ENCODE measurements at regions not wholly inside any gene's neighbourhood (a gene's known extent, or its start where the extent isn't known, plus 50 kb on each side); places are given as distances from the start of the nearest gene placed in this dataset.
"Not testable (repeated sequence)": the region's sequence is repeated elsewhere in the genome, so short reads cannot be mapped to it uniquely, and the experiment has no call there.

DNA sequence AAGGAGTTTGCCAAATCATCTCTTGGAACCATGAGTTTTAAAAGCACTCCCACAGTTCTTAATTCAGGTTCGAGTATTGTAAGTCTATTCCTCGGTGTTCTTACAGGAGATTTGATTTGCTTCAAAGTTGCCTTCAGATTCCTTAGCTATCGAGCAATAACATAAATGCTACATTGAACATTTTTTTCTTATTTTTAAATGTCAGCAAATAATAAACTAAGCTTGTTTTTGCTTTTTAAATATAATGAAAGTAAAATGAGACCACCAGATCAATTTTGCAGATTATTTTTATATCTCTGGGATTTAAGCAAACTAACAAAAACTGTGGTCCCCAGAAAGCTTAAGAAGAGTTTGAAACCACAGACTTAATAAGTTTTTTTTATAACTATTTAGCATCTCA is 195.5 kb downstream of the LNPK start:
- Histone ChIP-seq H3K27me3 (ENCODE audit: control insufficient read depth in 3 of 3, insufficient read depth in 3 of 3, low read length in 3 of 3) (peaks cover 0 to 1% (median 0%) of the 10 kb centered on the region in 3 donors), H3K9me3 (ENCODE audit: control insufficient read depth in 2 of 2, insufficient read depth in 1 of 2, low read depth in 1 of 2, low read length in 1 of 2) (no peaks in the 10 kb centered on the region), H3K4me3 (ENCODE audit: low read depth in 1 of 3, low read length in 3 of 3) (no peak overlapping the region), H3K4me1 (ENCODE audit: control insufficient read depth in 3 of 3, insufficient read depth in 2 of 3, low read depth in 1 of 3, low read length in 2 of 3) (no peaks in the 10 kb centered on the region), H3K27ac (ENCODE audit: low read depth in 1 of 3, low read length in 2 of 3) (no peak overlapping the region), H3K36me3 (ENCODE audit: control insufficient read depth in 3 of 3, insufficient read depth in 2 of 3, low read depth in 1 of 3, low read length in 3 of 3) (no peaks in the 10 kb centered on the region)
- DNase-seq (no peak), FAIRE-seq (peak; percentile 30)
- WGBS, 3 donors = 71 to 87% (median 81%) methylated on average over 3 of the region's 3 CpGs

DNA sequence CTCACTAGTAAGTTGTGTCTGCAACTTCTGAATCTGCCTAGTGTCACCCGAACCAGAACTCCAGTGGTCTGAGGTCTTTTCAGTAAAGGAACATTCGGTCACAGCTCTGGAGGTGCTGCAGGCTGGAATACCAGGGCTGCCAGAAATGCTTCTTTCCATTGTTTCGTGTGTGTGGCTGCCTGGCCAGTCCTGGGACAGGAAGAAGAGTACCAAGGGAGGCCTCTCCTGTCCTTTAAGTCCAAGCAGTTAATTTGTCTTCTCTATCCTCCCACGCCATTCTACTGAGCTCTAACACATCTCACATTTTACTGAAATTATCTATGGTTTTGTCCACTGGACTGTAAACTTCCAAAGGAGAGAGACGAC is 196.0 kb downstream of the LNPK start:
- H3K4me3 ChIP-seq (ENCODE audit: low read depth in 1 of 3, low read length in 3 of 3) = no peak overlapping the region
- H3K27me3 ChIP-seq (ENCODE audit: control insufficient read depth in 3 of 3, insufficient read depth in 3 of 3, low read length in 3 of 3) = peaks cover 0 to 1% (median 0%) of the 10 kb centered on the region in 3 donors
- no peaks in the 10 kb centered on the region for H3K36me3 ChIP-seq (ENCODE audit: control insufficient read depth in 3 of 3, insufficient read depth in 2 of 3, low read depth in 1 of 3, low read length in 3 of 3)
- H3K9me3 ChIP-seq (ENCODE audit: control insufficient read depth in 2 of 2, insufficient read depth in 1 of 2, low read depth in 1 of 2, low read length in 1 of 2) = no peaks in the 10 kb centered on the region
- H3K4me1 ChIP-seq (ENCODE audit: control insufficient read depth in 3 of 3, insufficient read depth in 2 of 3, low read depth in 1 of 3, low read length in 2 of 3) = no peaks in the 10 kb centered on the region
- 64 to 84% (median 71%) methylated on average over 5 of the region's 5 CpGs for WGBS, 3 donors
- FAIRE-seq (no peak), DNase-seq (no peak)
- H3K27ac ChIP-seq (ENCODE audit: low read depth in 1 of 3, low read length in 2 of 3) = no peak overlapping the region

DNA sequence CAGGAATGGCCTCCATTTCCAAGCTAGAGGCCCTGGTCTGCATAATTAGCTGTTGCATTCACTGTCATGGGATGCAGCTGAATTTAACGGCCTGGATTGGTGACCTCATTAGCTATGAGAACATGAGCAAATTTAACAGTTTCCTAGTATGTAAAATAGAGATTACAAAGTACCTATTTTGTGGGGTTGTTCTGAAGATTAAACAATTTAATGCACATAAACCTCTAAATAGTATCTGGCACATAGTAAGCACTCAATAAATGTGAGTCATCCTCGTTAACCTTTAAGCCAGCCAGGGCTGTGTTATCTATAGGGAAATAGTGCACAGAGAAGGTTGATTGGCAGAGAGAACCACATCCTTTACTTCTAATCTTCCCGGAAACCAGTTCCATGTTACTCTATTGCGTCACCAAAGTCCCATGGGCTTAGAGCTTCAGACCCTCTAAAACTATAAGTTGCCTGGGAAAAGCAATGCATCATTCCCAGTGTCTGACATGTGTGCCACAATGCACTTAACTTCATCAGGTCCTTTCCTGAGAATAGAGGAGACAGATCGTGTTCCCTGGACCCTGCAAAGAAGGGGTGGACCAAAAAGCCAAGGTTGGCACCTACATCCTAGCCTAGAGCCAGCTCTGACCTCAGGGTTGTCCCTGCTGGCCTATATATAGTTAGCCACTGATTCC is 196.5 kb downstream of the LNPK start:
- H3K36me3 ChIP-seq (ENCODE audit: control insufficient read depth in 3 of 3, insufficient read depth in 2 of 3, low read depth in 1 of 3, low read length in 3 of 3) = no peaks in the 10 kb centered on the region
- DNase-seq (peak in 1 of 2 donors; percentile 44), FAIRE-seq (no peak)
- 39 to 53% (median 43%) methylated on average over 5 of the region's 5 CpGs for WGBS, 3 donors
- no peaks in the 10 kb centered on the region for H3K4me1 ChIP-seq (ENCODE audit: control insufficient read depth in 3 of 3, insufficient read depth in 2 of 3, low read depth in 1 of 3, low read length in 2 of 3)
- no peaks in the 10 kb centered on the region for H3K9me3 ChIP-seq (ENCODE audit: control insufficient read depth in 2 of 2, insufficient read depth in 1 of 2, low read depth in 1 of 2, low read length in 1 of 2)
- H3K27ac ChIP-seq (ENCODE audit: low read depth in 1 of 3, low read length in 2 of 3) = no peak overlapping the region
- no peak overlapping the region for H3K4me3 ChIP-seq (ENCODE audit: low read depth in 1 of 3, low read length in 3 of 3)
- peaks cover 0 to 1% (median 0%) of the 10 kb centered on the region in 3 donors for H3K27me3 ChIP-seq (ENCODE audit: control insufficient read depth in 3 of 3, insufficient read depth in 3 of 3, low read length in 3 of 3)

DNA sequence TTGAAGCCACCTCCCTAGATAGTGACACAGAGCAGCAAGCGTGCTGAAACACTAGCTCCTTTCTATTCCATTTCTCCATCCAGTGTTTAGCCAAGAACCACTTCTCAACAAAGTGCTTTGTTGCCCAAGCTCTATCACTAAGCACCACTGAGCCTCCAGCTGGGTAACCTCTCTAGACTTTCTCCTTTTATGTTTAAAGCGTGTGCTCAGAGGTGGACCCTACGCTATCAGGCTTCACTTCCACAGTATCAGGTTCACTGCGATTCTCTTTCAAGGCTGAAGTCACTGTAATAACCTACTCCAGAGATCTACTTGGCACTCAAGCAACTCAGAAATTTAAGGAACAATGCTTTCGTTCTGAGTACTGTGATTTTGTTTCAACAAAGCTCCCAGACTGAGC is 197.9 kb downstream of the LNPK start:
- DNase-seq = no peak
- FAIRE-seq = no peak
- H3K4me1 ChIP-seq (ENCODE audit: control insufficient read depth in 3 of 3, insufficient read depth in 2 of 3, low read depth in 1 of 3, low read length in 2 of 3) = no peaks in the 10 kb centered on the region
- H3K9me3 ChIP-seq (ENCODE audit: control insufficient read depth in 2 of 2, insufficient read depth in 1 of 2, low read depth in 1 of 2, low read length in 1 of 2) = no peaks in the 10 kb centered on the region
- no peaks in the 10 kb centered on the region for H3K36me3 ChIP-seq (ENCODE audit: control insufficient read depth in 3 of 3, insufficient read depth in 2 of 3, low read depth in 1 of 3, low read length in 3 of 3)
- H3K4me3 ChIP-seq (ENCODE audit: low read depth in 1 of 3, low read length in 3 of 3) = no peak overlapping the region
- no peaks in the 10 kb centered on the region for H3K27me3 ChIP-seq (ENCODE audit: control insufficient read depth in 3 of 3, insufficient read depth in 3 of 3, low read length in 3 of 3)
- H3K27ac ChIP-seq (ENCODE audit: low read depth in 1 of 3, low read length in 2 of 3) = no peak overlapping the region
- 74 to 89% (median 88%) methylated on average over 5 of the region's 5 CpGs for WGBS, 3 donors

DNA sequence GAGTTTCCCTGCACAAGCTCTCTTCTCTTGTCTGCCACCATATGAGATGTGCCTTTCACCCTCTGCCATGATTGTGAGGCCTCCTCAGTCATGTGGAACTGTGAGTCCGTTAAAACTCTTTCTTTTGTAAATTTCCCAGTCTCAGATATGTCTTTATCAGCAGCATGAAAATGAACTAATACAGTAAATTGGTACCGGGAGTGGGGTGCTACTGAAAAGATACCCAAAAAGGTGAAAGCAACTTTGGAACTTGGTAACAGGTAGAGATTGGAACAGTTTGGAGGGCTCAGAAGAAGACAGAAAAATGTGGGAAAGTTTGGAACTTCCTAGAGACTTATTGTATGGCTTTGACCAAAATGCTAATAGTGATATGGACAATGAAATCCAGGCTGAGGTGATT is 205.6 kb downstream of the LNPK start:
- not testable (repeated sequence) for H3K27ac ChIP-seq (ENCODE audit: low read depth in 1 of 3, low read length in 2 of 3); H3K4me3 ChIP-seq (ENCODE audit: low read depth in 1 of 3, low read length in 3 of 3); FAIRE-seq; H3K36me3 ChIP-seq (ENCODE audit: control insufficient read depth in 3 of 3, insufficient read depth in 2 of 3, low read depth in 1 of 3, low read length in 3 of 3); DNase-seq; H3K4me1 ChIP-seq (ENCODE audit: control insufficient read depth in 3 of 3, insufficient read depth in 2 of 3, low read depth in 1 of 3, low read length in 2 of 3); H3K27me3 ChIP-seq (ENCODE audit: control insufficient read depth in 3 of 3, insufficient read depth in 3 of 3, low read length in 3 of 3)
- H3K9me3 ChIP-seq (ENCODE audit: control insufficient read depth in 2 of 2, insufficient read depth in 1 of 2, low read depth in 1 of 2, low read length in 1 of 2) = peaks cover 3 to 12% of the 10 kb centered on the region in 2 donors
- 85 to 89% (median 88%) methylated on average over 2 of the region's 2 CpGs for WGBS, 3 donors

DNA sequence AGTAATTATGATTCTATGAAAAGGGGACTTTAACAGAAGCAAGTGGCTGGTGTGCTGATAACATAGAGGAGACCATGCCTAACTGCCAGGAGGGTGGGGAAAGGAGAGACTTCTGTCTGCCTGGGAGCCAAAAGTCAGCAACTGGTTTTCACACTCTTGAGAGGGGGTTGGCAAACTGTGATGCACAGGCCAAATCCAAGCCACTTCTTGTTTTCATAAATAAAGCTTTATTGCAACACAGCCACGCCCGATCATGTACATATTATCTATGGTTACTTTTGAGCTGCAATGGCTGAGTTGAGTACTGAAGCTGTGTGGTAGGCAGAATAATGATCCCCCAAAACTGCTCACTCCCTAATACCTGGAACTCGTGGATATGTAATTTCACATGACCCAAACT is 208.4 kb downstream of the LNPK start:
- FAIRE-seq (no peak), DNase-seq (no peak)
- H3K4me3 ChIP-seq (ENCODE audit: low read depth in 1 of 3, low read length in 3 of 3) = no peak overlapping the region
- H3K27ac ChIP-seq (ENCODE audit: low read depth in 1 of 3, low read length in 2 of 3) = no peak overlapping the region
- H3K27me3 ChIP-seq (ENCODE audit: control insufficient read depth in 3 of 3, insufficient read depth in 3 of 3, low read length in 3 of 3) = no peaks in the 10 kb centered on the region
- 65 to 76% (median 71%) methylated on average over 3 of the region's 3 CpGs for WGBS, 3 donors
- H3K36me3 ChIP-seq (ENCODE audit: control insufficient read depth in 3 of 3, insufficient read depth in 2 of 3, low read depth in 1 of 3, low read length in 3 of 3) = no peaks in the 10 kb centered on the region
- peaks cover 3 to 12% of the 10 kb centered on the region in 2 donors for H3K9me3 ChIP-seq (ENCODE audit: control insufficient read depth in 2 of 2, insufficient read depth in 1 of 2, low read depth in 1 of 2, low read length in 1 of 2)
- H3K4me1 ChIP-seq (ENCODE audit: control insufficient read depth in 3 of 3, insufficient read depth in 2 of 3, low read depth in 1 of 3, low read length in 2 of 3) = no peaks in the 10 kb centered on the region

DNA sequence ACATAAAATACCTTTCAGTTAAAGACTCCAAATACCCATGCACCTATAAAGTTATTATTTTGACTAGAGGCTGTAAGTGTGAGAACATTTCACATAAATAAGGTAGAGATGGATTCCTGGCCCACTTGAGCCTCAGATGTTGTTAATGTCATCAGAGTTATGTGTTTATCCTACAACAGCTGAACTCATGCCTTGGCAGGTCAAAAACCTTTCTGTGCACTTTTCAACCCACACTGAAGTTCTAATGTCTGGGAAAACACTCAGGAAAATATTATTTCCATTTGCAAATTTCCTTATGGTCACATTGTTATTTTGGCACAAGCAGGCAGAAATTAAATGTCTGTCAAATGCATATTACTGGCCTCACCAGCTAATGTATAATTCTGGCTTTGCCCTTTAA is 209.2 kb downstream of the LNPK start:
- no peak overlapping the region for H3K4me3 ChIP-seq (ENCODE audit: low read depth in 1 of 3, low read length in 3 of 3)
- FAIRE-seq = no peak
- no peak overlapping the region for H3K27ac ChIP-seq (ENCODE audit: low read depth in 1 of 3, low read length in 2 of 3)
- H3K36me3 ChIP-seq (ENCODE audit: control insufficient read depth in 3 of 3, insufficient read depth in 2 of 3, low read depth in 1 of 3, low read length in 3 of 3) = no peaks in the 10 kb centered on the region
- H3K27me3 ChIP-seq (ENCODE audit: control insufficient read depth in 3 of 3, insufficient read depth in 3 of 3, low read length in 3 of 3) = no peaks in the 10 kb centered on the region
- H3K4me1 ChIP-seq (ENCODE audit: control insufficient read depth in 3 of 3, insufficient read depth in 2 of 3, low read depth in 1 of 3, low read length in 2 of 3) = no peaks in the 10 kb centered on the region
- H3K9me3 ChIP-seq (ENCODE audit: control insufficient read depth in 2 of 2, insufficient read depth in 1 of 2, low read depth in 1 of 2, low read length in 1 of 2) = peaks cover 3 to 12% of the 10 kb centered on the region in 2 donors
- no peak for DNase-seq

DNA sequence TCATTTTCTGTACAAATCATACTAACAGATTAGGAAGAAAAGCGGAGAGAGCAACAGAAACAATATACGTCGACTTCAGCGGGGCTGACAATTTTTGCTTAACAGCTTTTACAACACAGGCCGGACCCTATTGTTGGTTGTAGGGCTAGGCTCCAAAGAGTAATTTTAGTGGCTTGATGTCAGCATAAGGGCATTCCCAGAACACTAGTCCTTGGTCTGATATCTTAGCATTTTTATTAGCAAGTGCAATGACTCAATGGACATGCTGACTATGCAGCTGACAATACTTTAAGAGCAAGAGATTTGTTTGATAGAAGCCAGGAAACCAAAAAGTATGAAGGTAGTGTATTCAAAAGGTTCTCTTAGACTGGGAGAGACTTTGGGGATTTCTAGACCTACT is 209.9 kb downstream of the LNPK start:
- WGBS, 3 donors = 92 to 98% (median 93%) methylated on average over 5 of the region's 5 CpGs
- no peak for DNase-seq
- H3K9me3 ChIP-seq (ENCODE audit: control insufficient read depth in 2 of 2, insufficient read depth in 1 of 2, low read depth in 1 of 2, low read length in 1 of 2) = peaks cover 3 to 11% of the 10 kb centered on the region in 2 donors
- no peak overlapping the region for H3K4me3 ChIP-seq (ENCODE audit: low read depth in 1 of 3, low read length in 3 of 3)
- no peak for FAIRE-seq
- H3K4me1 ChIP-seq (ENCODE audit: control insufficient read depth in 3 of 3, insufficient read depth in 2 of 3, low read depth in 1 of 3, low read length in 2 of 3) = no peaks in the 10 kb centered on the region
- H3K36me3 ChIP-seq (ENCODE audit: control insufficient read depth in 3 of 3, insufficient read depth in 2 of 3, low read depth in 1 of 3, low read length in 3 of 3) = no peaks in the 10 kb centered on the region
- no peak overlapping the region for H3K27ac ChIP-seq (ENCODE audit: low read depth in 1 of 3, low read length in 2 of 3)
- no peaks in the 10 kb centered on the region for H3K27me3 ChIP-seq (ENCODE audit: control insufficient read depth in 3 of 3, insufficient read depth in 3 of 3, low read length in 3 of 3)

DNA sequence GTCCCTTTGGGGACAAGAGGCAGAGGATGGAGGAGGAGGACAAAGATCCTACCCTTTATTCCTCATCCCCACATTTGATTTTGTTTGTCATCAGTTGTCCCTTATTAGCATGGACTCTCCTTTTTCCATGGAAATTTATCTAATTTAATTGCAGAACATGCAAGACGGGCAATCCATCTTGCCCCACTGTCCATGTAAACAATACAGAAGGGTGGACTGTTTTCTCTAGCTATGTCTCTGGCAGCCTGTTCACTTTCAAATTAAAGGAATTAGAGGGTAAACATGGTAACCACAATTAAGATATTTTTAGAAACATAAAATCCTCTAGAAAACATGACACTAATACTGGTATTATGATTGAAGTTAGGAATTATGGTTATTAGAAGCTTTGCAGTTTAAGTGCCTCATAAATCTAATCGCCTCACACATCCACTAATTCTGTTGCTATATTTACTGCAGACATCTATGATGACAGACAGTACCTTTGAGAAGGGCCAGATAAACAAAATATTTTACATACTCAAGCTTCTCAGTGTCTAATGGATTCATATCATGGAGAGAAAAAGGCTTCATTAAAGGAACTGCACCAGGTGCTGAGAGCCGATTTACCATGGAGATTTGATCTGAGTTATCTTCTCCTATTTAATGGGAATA is 215.5 kb downstream of the LNPK start:
- H3K4me1 ChIP-seq (ENCODE audit: control insufficient read depth in 3 of 3, insufficient read depth in 2 of 3, low read depth in 1 of 3, low read length in 2 of 3) = no peaks in the 10 kb centered on the region
- no peak for DNase-seq
- WGBS, 3 donors = 76 to 82% (median 77%) methylated on average over 3 of the region's 3 CpGs
- H3K4me3 ChIP-seq (ENCODE audit: low read depth in 1 of 3, low read length in 3 of 3) = no peak overlapping the region
- no peaks in the 10 kb centered on the region for H3K9me3 ChIP-seq (ENCODE audit: control insufficient read depth in 2 of 2, insufficient read depth in 1 of 2, low read depth in 1 of 2, low read length in 1 of 2)
- no peaks in the 10 kb centered on the region for H3K27me3 ChIP-seq (ENCODE audit: control insufficient read depth in 3 of 3, insufficient read depth in 3 of 3, low read length in 3 of 3)
- FAIRE-seq = no peak
- H3K27ac ChIP-seq (ENCODE audit: low read depth in 1 of 3, low read length in 2 of 3) = no peak overlapping the region
- H3K36me3 ChIP-seq (ENCODE audit: control insufficient read depth in 3 of 3, insufficient read depth in 2 of 3, low read depth in 1 of 3, low read length in 3 of 3) = no peaks in the 10 kb centered on the region

Measured in small intestine (tissue), 7 donors.